Inferior parietal cortex (tissue), 1 donor: ENCODE measurements at regions not wholly inside any gene's neighbourhood (a gene's known extent, or its start where the extent isn't known, plus 50 kb on each side); places are given as distances from the start of the nearest gene placed in this dataset.

Source experiments
- DNase-seq: peaks from one replicate; pipeline ENCODE4 v3.0.0-alpha.2; 2016; ENCODE audit errors: extremely low spot score

- DNase-seq, result no peak
Measured at GRCh38 chr5:167673942-167674341, 617.5 kb upstream of the WWC1 start.

DNA sequence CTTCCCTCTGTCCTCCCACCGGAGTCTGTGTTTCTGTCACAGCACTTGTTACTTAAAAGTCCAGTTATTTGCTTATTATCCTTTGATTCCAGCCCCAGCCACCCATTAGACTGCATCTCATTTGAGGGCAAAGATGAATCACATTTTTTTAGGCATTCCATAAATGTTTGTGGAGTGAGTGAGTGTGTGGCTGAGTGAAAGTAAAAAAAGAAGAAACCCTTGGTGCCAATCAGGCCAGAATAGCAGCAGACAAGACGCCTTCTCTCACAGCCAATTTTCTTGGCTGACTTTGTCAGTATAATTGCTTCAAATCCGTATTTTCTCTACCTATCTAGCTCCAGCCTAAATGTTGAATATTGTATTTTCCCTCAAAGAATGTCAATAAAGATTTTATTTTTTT, 613.0 kb upstream of the WWC1 start:
- DNase-seq, result no peak

GRCh38 chr5:167684251-167684650, 607.2 kb upstream of the WWC1 start:
- no peak for DNase-seq

GRCh38 chr5:167688341-167689130, 602.9 kb upstream of the WWC1 start:
- no peak for DNase-seq

- no peak for DNase-seq
Measured at GRCh38 chr5:167694325-167695147, 596.9 kb upstream of the WWC1 start.

DNA sequence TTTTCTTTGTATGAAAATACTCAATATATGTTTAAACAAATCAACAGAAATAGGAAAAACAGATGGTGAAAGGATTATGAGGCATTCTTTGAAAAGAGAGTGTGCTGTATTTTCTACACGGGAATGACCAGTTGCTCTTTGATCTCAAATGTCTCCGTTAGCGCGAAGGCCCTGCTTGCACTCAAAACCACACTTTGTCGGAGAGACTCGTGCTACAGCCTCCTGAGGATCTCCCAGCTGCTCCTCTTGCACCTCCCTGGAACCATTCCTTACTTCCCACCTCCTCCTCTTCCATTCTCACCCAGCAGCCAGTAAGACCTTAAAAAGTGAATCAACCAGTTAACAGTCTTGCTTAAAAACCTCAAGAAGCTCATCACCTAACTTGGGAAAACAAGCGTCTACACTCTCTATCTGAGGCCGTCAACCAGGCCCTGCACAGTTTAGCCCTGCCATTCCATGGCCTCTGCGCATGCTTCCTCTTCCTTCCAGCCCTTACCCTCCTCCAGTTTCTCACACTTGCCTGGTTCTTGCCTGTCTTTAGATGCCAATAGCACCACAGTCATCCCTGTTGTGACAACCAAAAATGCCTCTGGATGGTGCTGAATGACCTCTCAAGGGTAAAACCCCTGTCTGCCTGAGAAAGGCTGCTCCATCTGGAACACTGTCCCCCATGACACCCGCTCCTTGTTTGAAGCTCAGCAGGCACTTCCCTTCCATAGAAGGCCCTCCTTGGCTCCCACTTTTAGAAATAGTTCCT, 594.7 kb upstream of the WWC1 start:
- DNase-seq, result no peak

DNA sequence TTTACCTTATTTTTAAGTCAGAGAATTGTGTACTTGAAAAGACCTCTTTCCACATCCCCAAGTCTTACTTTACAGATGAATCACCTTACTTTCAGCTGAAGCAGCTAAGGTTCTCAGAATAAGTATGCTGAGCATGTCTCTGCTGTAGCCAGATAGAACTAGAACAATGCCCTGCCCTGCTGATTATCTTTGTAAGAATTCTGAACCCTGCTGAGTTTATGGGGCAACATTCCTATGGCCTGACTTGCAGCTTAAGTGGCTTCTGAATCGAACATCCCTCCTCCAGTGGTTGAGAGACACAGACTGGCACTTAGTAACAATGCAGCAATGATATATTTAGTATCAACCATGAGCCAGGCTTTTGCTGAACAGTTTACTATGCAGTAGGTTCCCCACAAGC, 592.0 kb upstream of the WWC1 start:
- DNase-seq, result no peak

GRCh38 chr5:167701051-167701450, 590.4 kb upstream of the WWC1 start:
- no peak for DNase-seq

GRCh38 chr5:167702014-167702413, 589.4 kb upstream of the WWC1 start:
- DNase-seq, result no peak

GRCh38 chr5:167708449-167708848, 583.0 kb upstream of the WWC1 start:
- no peak for DNase-seq

DNA sequence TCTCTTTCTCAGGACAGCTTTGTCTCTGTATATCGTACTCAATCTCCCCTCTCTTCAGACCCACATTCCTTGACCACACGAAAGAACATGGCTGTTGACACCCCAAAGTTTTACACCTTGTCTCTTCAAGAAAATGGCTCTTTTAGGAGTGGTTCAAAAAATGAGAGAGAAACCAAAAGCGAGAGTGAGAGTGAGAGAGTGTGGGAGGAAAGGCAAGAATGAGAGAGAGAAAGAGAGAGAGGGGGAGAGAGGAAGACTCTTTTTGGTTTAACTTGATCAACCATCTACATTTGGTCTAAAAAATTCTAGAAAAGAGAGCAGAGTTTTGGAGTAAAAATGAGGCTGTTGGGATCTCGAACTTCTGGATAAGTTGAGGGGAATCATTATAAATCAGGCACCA, 581.8 kb upstream of the WWC1 start:
- DNase-seq, result no peak

DNA sequence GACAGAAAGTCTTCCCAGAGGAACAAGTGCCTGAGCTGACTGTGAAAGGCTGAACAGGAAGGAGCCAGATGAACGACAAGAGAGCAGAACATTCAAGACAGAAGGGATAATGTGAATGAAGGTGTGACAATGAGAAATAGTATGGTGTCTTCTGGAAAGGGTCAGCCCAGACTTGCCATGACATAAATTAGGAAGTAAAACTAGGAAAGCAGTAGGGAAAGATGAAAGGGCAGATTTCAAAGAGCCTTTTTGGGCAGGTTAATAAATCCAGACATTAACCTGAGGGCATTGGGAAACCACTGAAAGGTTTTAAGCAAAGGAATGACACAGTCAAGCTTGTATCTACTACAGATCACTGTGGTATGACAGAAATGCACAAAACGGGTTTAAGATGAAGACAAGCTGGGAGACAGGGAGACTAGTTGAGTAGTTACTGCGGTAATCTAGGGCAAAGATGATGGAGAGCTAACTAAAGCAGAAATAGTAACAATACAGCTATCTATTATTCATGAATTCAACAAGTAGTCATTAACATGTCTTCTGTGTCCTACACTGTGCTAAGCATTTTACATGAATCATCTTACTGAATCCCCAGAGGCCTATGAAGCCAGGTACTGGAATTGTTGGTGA, 580.9 kb upstream of the WWC1 start:
- DNase-seq, result no peak

GRCh38 chr5:167712986-167713585, 578.4 kb upstream of the WWC1 start:
- no peak for DNase-seq

DNA sequence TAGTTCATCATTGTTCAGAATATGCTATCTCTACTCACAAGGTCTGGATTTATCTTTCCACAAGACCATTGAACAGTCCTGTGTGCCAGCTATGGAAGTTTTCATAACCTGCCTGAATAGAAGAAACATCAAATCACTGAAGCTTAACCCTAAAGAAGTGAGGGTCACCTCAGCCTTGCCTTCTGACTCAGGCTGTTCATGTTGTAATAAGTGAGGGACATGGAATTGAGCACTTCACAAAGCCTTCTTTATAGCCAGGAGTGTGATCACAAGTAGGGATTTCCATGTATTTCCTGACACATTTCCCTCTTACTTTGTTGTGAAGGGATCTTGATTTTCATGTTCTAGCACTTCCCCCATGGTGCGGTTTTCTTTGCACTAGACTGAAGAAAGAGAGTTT, 577.5 kb upstream of the WWC1 start:
- DNase-seq, result no peak

DNA sequence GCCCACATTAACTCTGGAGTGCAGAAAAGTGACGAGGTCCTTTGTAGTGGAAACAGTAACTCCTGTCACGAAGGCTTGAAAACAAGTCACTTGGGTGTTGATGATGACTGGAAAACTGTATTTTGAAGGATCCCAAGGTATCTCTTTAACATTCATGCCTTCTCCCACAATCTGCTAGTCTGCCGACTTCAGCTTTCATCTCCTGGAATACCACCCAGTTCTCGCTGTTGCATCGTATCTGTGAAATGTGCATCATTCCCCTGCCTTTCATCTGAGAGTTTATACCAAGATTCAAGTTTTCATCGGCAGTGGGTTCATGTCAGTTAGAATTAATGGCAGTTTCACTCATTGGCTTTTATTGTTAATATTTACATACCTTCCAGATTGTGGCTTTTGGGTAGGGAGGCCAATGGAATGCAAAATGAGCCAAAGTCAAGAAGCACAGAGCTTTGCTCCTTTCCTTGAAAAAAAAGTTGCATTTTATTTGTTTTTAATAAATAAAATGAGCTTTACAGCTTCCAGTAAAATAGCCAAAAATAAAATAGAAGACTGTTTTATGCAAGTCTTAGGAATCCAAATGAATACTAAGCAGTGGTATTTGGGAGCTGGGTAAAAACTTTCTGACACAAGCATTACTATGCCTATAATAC, 575.2 kb upstream of the WWC1 start:
- DNase-seq, result no peak

DNA sequence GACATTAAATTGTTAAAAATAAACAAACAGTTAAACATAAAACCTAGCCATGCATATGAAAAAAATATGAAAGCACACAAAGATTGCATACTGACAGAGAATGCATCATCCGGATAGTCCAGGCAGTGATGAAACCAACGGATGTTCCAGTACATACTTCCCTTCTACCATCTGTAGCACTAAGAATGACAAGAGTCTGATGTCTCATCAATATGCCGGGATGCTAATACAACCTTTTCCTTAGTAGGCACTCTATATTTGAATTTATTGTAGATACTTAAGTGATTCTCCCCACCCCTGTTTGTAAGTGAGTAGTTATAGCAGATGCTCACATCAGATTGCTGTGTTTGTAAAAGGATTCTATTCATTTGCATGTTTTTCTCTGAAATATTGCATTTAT, 571.2 kb upstream of the WWC1 start:
- DNase-seq, result no peak

DNA sequence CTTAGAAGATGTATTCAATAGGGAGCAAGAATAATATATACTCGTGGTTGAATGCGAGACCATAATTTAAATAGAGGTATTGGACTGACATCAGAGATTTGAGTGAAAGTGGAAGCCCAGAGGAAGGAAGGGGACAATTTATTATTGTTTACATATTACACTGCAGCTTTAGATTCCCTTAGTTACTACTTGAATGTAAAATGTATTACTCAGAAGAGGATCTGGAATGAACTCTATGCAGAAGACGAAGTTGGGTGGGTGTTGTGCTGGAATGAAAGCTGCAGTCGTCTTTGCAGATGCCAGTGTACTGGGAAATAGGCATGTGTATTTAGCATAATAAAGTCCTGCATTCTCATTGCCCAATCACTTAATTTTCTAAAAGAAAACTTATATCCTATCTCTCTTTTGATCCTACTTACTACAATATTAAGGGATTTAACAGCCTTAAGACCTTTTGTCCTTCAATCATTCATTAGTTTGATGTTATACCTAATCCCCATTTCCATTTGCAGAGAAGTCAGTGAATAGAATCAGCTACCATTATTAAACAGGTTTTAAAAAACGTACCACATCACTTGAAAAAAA, 570.7 kb upstream of the WWC1 start:
- DNase-seq, result no peak

DNA sequence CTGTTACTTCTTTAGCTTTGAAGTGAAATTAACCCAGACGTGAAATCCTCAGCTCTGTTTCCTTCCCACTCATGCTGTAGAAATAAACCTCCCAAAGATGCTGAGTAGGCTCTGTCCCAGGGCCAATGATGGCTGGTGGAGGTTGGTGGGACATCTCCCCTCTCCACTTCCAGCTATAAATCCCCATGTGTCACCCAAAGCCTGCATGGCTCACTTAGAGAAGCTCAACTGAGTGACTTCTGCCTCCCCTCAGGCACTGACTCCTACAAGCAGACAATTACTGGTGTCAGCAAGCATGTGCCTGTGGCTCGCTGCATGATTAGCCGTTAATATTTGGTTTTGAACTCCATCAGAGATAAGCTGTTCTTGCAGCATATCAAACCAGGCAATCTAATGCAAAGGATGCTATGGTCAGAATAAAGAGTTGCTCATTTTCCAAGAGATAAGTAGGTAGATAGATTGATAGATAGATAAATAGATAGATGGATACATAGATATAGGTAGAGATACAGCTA, 569.5 kb upstream of the WWC1 start:
- DNase-seq, result no peak

GRCh38 chr5:167723254-167723871, 568.1 kb upstream of the WWC1 start:
- peak; percentile 93 for DNase-seq

DNA sequence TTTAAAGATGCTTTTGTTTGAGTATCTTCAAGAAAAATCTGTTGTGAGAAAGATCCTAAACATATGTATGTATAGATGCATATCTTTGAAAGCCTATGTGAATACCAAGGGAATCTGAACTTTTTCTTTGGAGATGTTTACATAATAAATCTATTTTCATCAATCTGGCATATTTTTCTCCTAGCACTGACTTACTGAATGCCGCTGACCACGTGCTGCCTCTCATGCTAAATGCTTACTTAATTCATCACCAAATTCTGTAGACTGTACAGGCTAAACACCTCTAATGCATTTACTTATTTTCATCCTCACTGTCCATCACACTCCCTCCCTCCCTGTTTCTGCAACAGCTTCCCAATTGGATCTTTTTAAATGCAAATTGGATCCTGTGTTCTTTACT, 566.2 kb upstream of the WWC1 start:
- DNase-seq, result no peak
